ENCODE measurements at regions not wholly inside any gene's neighbourhood (a gene's known extent, or its start where the extent isn't known, plus 50 kb on each side); places are given as distances from the start of the nearest gene placed in this dataset.

- TF ChIP-seq CTCF (IDR thresholded peaks at IDR 0.05; ENCODE audit: borderline replicate concordance, extremely low read depth, low read length, poor library complexity, severe bottlenecking) (no peak), EZH2 (IDR thresholded peaks at IDR 0.05; ENCODE audit: borderline replicate concordance, low read depth, low read length, severe bottlenecking) (no peak)
- Histone ChIP-seq H3K27me3 (ENCODE audit: insufficient read depth, low read length, poor library complexity) (no peaks in the 10 kb centered on the region), H3K4me1 (ENCODE audit: insufficient read depth, low read length) (no peaks in the 10 kb centered on the region), H3K9ac (ENCODE audit: low read depth, low read length) (no peak overlapping the region), H2AFZ (ENCODE audit: low read depth, low read length) (no peak overlapping the region), H3K9me3 (ENCODE audit: insufficient read depth, low read length, severe bottlenecking) (no peaks in the 10 kb centered on the region), H4K20me1 (ENCODE audit: insufficient read depth, low read length) (no peaks in the 10 kb centered on the region), H3K27ac (ENCODE audit: low read length) (no peak overlapping the region), H3K4me3 (ENCODE audit: low read depth in 1 of 2, low read length in 2 of 2) (no peak overlapping the region), H3K79me2 (ENCODE audit: insufficient read depth, low read length) (no peaks in the 10 kb centered on the region), H3K4me2 (ENCODE audit: insufficient read depth, low read length) (no peak overlapping the region), H3K36me3 (ENCODE audit: insufficient read depth, low read length) (no peaks in the 10 kb centered on the region)
- no peak for DNase-seq
- no peak for ATAC-seq (ENCODE audit: insufficient read depth, low read depth)
These were observed 240.9 kb downstream of the RNF152 start for GRCh38 chr18:61651880-61652268.

- Histone ChIP-seq H3K9ac (ENCODE audit: low read depth, low read length) (no peak overlapping the region), H3K4me3 (ENCODE audit: low read depth in 1 of 2, low read length in 2 of 2) (no peak overlapping the region), H3K27me3 (ENCODE audit: insufficient read depth, low read length, poor library complexity) (no peaks in the 10 kb centered on the region), H3K9me3 (ENCODE audit: insufficient read depth, low read length, severe bottlenecking) (no peaks in the 10 kb centered on the region), H2AFZ (ENCODE audit: low read depth, low read length) (no peak overlapping the region), H3K79me2 (ENCODE audit: insufficient read depth, low read length) (no peaks in the 10 kb centered on the region), H3K27ac (ENCODE audit: low read length) (no peak overlapping the region), H3K36me3 (ENCODE audit: insufficient read depth, low read length) (no peaks in the 10 kb centered on the region), H3K4me2 (ENCODE audit: insufficient read depth, low read length) (no peak overlapping the region), H4K20me1 (ENCODE audit: insufficient read depth, low read length) (no peaks in the 10 kb centered on the region), H3K4me1 (ENCODE audit: insufficient read depth, low read length) (no peaks in the 10 kb centered on the region)
- ATAC-seq (ENCODE audit: insufficient read depth, low read depth) (no peak), DNase-seq (no peak)
- TF ChIP-seq EZH2 (IDR thresholded peaks at IDR 0.05; ENCODE audit: borderline replicate concordance, low read depth, low read length, severe bottlenecking) (no peak), CTCF (IDR thresholded peaks at IDR 0.05; ENCODE audit: borderline replicate concordance, extremely low read depth, low read length, poor library complexity, severe bottlenecking) (no peak)
These were observed 241.5 kb downstream of the RNF152 start for GRCh38 chr18:61651145-61651879.

- H3K4me2 ChIP-seq (ENCODE audit: insufficient read depth, low read length), result no peak overlapping the region
- no peaks in the 10 kb centered on the region for H4K20me1 ChIP-seq (ENCODE audit: insufficient read depth, low read length)
- ATAC-seq (ENCODE audit: insufficient read depth, low read depth) (peak; percentile 72), DNase-seq (no peak)
- no peak overlapping the region for H3K27ac ChIP-seq (ENCODE audit: low read length)
- H3K36me3 ChIP-seq (ENCODE audit: insufficient read depth, low read length), result no peaks in the 10 kb centered on the region
- no peak overlapping the region for H3K4me3 ChIP-seq (ENCODE audit: low read depth in 1 of 2, low read length in 2 of 2)
- no peak overlapping the region for H2AFZ ChIP-seq (ENCODE audit: low read depth, low read length)
- H3K27me3 ChIP-seq (ENCODE audit: insufficient read depth, low read length, poor library complexity), result no peaks in the 10 kb centered on the region
- H3K79me2 ChIP-seq (ENCODE audit: insufficient read depth, low read length), result no peaks in the 10 kb centered on the region
- TF ChIP-seq CTCF (IDR thresholded peaks at IDR 0.05; ENCODE audit: borderline replicate concordance, extremely low read depth, low read length, poor library complexity, severe bottlenecking) (no peak), EZH2 (IDR thresholded peaks at IDR 0.05; ENCODE audit: borderline replicate concordance, low read depth, low read length, severe bottlenecking) (no peak)
- no peaks in the 10 kb centered on the region for H3K9me3 ChIP-seq (ENCODE audit: insufficient read depth, low read length, severe bottlenecking)
- no peak overlapping the region for H3K9ac ChIP-seq (ENCODE audit: low read depth, low read length)
- H3K4me1 ChIP-seq (ENCODE audit: insufficient read depth, low read length), result peaks cover 30% of the 10 kb centered on the region
These were observed 248.7 kb downstream of the RNF152 start for GRCh38 chr18:61643884-61644647.

All from DND-41 (cell line).